ENCODE measurements at regions not wholly inside any gene's neighbourhood (a gene's known extent, or its start where the extent isn't known, plus 50 kb on each side); places are given as distances from the start of the nearest gene placed in this dataset.
"Not testable (repeated sequence)": the region's sequence is repeated elsewhere in the genome, so short reads cannot be mapped to it uniquely, and the experiment has no call there.

DNA sequence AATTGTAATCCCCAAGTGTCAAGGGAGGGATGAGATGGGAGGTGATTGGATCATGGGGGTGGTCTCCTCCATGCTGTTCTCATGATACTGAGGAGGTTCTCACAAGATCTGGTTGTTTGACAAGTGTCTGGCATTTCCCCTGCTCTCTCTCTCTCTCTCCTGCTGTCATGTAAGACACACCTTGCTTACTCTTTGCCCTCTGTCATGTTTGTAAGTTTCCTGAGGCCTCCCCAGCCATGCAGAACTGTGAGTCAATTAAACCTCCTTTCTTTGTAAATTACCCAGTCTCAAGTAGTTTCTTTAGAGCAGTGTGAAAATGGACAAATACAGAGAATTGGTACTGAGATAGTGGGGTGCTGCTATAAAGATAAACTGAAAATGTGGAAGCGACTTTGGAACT lies 207.9 kb downstream of the HINT1 start:
- no peak for DNase-seq (ENCODE audit: low read depth in 2 of 3, low spot score in 1 of 3)

DNA sequence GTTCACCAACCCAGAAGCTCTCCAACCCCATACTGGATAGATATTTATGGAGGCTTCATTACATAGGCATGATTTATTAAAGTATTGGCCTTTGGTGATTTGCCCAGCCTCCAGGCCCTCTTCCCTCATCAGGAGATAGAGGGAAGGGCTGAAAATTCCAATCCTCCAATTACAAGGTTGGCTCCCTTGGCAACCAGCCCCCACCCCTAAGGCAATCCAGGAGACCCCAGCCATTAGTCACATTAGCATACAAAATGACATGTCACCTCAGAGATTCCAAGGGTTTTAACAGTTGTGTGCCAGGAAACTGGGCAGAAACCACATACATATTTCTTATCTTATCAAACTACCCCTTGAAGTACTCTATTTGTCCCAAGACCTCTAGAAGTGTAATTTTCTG lies 210.0 kb downstream of the HINT1 start:
- no peak for DNase-seq (ENCODE audit: low read depth in 2 of 3, low spot score in 1 of 3)

DNA sequence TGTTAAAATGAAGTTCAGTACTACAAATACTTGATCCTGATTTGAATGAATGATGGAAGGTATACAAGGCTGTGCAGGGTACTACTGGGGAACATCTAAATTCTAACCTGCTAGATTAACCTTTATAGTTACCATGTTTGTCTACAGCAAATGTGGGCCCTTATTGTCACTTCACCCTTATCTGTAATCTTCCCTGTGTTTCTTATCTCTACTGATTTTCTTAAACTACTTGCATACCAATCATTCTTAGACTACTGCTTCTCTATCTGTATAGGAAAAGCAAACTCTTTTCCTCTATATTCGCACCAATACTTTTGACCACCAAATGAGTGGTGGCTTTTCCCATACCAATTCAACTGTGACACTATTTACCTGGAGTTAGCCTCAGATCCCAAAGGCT lies 210.7 kb downstream of the HINT1 start:
- no peak for DNase-seq (ENCODE audit: low read depth in 2 of 3, low spot score in 1 of 3)

DNA sequence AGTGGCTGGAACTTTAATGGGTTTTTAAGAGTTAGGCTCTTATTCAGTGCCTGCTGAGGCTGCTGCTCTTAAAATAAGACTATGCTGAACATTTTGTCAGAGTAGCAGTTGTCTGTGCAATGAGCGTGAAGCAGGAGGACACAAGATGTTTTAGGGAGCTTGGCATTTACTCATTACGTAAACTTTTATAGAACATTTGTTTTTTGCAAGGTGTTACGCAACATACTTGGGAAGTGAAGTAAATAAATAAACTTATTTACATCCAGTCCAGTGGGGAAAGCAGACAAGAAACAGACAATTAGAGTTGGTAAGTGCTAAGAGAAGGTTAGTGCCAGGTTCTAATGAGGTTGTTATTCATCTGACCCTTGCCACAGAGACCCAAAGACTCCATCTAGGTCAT lies 226.0 kb downstream of the HINT1 start:
- no peak for DNase-seq (ENCODE audit: low read depth in 2 of 3, low spot score in 1 of 3)

DNA sequence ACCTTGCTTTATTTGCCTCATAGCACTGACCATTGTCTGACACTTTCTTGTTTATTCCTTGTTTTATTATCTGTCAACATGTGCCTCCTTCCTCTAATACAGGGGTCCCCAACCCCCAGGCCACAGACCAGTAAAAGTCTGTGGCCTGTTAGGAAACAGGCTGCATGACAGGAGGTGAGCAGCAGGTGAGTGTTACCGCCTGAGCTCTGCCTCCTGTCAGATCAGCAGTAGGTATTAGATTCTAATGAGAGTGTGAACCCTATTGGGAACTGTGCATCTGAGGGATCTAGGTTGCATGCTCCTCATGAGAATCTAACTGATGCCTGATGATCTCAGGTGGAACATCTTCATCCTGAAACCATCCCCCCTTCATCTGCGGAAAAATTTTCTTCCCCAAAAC lies 228.0 kb downstream of the HINT1 start:
- DNase-seq (ENCODE audit: low read depth in 2 of 3, low spot score in 1 of 3), result no peak

DNA sequence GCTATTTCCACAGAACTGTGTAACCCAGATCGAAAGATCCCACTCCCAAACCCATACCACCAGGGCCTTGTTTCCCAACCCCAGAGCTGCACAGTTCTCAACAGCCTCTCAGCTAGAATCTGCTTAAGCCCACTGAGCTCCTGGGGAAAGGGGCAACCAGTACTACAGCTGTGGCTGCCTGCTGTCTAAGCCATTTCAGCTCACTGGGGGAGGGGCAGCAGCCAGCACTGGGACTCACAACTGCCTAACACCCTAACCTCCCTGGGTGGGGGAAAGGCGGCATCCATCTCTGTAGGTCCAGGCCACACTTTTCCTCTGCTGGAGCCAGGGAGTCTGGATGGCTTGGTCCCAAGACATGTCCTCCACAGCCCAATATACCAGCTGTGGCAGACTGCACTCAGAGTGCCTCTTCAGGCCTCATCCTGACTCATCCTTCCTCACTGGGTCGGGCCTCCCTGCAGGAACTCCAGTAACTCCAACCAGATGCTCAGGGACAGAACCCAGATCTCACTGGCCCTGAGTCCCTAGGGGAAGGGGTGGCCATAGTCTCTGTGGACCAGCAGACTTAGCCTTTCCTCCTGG lies 241.4 kb downstream of the HINT1 start:
- DNase-seq (ENCODE audit: low read depth in 2 of 3, low spot score in 1 of 3), result no peak

DNA sequence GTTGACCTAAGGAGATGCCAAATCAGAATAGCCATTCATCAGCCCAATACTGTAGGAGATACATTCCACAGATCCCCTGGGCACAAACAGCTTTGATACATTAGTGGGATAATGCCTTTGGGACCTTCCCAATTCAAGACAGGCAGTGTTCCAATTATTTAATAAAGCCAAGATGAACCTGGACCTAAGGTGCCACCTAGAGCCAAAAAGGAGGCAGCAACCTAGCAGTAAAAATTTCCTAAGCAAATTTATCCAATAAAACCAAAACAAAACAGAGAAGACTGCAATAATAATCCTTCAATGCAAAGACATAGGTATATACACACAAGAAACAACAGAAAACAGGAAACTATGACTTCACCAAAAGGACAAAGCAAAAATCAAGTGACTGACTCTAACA lies 253.0 kb downstream of the HINT1 start:
- DNase-seq (ENCODE audit: low read depth in 2 of 3, low spot score in 1 of 3), result no peak

DNA sequence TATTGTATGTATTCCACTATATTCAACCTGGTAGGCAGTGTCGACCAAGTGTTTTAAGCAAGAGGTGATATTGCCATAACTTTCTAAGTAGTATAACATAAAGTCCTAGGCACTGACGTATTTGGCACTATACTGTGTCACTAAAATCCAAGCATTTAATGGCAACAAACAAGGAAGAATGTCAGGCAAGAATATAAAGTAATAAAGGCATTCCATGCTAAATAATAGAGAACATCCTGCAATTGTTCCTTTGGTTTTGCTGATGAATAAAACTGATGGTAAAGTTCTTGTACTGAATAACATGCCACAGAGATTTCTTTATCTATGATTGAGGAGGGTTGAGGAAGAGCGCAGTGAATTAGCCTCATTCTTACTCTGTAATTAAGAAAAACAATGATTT lies 256.9 kb downstream of the HINT1 start:
- DNase-seq (ENCODE audit: low read depth in 2 of 3, low spot score in 1 of 3), result no peak

DNA sequence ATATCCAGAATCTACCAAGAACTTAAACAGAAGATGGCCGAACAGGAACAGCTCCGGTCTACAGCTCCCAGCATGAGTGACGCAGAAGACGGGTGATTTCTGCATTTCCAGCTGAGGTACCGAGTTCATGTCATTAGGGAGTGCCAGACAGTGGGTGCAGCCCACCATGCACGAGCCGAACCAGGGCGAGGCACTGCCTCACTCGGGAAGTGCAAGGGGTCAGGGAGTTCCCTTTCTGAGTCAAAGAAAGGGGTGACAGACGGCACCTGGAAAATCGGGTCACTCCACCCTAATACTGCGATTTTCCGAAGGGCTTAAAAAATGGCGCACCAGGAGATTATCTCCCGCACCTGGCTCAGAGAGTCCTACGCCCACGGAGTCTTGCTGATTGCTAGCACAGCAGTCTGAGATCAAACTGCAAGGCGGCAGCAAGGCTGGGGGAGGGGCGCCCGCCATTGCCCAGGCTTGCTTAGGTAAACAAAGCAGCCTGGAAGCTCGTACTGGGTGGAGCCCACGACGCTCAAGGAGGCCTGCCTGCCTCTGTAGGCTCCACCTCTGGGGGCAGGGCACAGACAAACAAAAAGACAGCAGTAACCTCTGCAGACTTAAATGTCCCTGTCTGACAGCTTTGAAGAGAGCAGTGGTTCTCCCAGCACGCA lies 267.4 kb downstream of the HINT1 start:
- not testable (repeated sequence) for DNase-seq (ENCODE audit: low read depth in 2 of 3, low spot score in 1 of 3)

DNA sequence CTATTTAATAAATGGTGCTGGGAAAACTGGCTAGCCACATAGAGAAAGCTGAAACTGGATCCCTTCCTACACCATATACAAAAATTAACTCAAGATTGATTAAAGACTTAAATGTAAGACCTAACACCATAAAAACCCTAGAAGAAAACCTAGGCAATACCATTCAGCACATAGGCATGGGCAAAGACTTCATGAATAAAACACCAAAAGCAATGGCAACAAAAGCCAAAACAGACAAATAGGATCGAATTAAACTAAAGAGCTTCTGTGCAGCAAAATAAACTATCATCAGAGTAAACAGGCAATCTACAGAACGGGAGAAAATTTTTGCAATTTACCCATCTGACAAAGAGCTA lies 267.9 kb downstream of the HINT1 start:
- DNase-seq (ENCODE audit: low read depth in 2 of 3, low spot score in 1 of 3), result not testable (repeated sequence)

DNA sequence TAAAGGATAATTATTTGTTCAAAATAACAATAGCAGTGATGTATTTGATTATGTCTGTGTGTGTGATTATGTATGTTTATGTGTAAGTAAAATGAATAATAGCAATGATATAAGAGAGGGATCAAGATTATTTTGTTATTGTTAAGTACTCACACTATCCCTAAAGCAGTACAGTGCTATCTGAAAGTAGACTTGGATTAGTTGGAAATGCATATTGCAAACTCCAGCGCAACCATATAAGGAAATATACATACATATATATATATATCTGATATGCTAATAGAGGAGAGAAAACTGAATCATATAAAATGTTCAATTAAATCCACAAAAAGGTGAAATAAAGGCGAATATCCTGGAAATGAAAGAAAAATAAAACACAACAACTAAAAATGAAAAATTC lies 268.4 kb downstream of the HINT1 start:
- DNase-seq (ENCODE audit: low read depth in 2 of 3, low spot score in 1 of 3), result no peak

DNA sequence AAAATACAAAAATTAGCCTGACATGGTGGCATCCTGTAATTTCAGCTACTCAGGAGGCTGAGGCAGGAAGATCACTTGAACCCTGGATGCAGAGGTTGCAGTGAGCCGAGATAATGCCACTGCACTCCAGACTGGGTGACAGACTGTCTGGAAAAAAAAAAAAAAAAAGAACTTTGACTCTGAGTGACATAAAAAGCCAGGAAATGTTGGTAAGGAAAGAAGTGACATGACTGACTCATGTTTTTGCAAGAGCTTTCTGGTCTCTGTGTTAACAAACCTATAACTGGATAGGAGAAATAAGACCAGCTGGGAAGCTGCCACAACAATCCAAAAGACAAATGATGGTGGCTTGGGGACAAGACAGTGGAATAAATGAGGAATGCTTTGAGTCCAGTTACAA lies 272.1 kb downstream of the HINT1 start:
- DNase-seq (ENCODE audit: low read depth in 2 of 3, low spot score in 1 of 3), result no peak

DNA sequence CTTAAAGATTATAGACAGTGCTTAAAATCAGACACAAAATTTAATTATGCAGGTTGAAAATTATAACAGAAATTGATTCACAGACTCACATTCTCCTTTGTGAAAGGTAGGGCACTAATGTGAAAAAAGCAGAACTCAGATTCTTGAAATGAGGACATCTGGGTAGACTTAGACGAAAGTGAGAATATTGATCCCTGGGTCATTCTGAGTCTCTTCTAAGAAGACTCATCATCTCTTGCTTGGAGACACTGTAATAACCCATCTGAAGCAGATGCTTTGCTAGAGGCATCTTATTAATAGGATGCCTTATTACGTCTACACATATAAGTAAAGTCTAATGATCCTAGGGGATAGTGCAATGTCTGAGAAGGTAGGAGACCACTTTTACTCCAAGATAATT lies 274.4 kb downstream of the HINT1 start:
- DNase-seq (ENCODE audit: low read depth in 2 of 3, low spot score in 1 of 3), result no peak

DNA sequence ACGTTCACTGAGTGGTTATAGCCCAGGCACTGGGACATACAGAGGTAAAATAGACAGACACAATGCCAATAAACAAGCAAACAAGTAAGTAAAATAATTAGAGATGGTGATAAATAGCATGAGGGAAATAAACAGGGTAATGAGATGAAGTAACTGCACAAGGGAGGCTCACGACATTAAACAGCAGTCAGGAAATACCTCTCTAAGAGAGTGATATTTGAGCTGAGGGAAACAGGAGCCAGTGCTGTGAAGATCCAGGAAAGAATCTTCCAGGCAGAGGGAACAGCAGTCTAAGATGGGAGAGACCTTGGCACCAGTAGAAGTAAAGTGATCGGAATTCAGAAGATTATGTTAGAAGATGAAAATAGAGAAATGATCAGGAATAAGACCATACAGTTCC lies 279.4 kb downstream of the HINT1 start:
- DNase-seq (ENCODE audit: low read depth in 2 of 3, low spot score in 1 of 3), result no peak

DNA sequence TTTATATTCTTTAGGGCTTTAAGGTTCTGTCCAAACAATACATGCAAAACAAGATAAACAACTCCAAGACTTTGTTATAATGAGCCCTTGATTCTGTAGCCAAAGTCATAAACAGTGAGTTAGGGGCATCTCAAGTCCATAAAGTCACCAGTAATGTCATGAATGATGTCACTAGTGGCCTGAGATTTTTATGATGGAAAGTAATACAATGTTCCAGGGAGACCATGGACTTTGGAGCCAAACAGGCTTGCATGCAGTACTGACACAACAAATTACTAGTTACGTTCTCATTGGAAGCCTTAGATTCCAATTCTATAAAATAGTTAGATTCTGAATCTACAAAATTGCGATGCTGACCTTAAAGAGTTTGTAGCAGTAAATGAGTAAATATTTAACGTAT lies 280.0 kb downstream of the HINT1 start:
- DNase-seq (ENCODE audit: low read depth in 2 of 3, low spot score in 1 of 3), result no peak

DNA sequence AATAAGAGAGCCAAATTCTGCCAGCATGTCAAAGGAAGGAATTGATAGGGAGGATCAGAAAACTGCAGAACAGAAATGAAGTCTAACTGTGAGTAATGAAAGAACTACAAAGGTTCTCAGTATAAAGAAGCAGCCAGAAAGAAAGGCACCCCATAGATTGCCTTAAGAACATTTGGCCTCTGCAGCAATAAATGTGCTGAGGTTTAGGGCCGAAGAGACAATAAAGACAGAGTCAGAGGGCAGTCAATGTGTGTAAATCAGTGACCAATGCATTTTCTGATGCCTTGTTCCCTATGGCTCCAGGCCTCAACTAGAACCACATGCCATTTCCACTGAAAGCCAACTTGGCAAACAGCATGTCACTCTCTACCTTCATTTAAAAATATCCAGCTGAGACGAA lies 281.0 kb downstream of the HINT1 start:
- no peak for DNase-seq (ENCODE audit: low read depth in 2 of 3, low spot score in 1 of 3)

DNA sequence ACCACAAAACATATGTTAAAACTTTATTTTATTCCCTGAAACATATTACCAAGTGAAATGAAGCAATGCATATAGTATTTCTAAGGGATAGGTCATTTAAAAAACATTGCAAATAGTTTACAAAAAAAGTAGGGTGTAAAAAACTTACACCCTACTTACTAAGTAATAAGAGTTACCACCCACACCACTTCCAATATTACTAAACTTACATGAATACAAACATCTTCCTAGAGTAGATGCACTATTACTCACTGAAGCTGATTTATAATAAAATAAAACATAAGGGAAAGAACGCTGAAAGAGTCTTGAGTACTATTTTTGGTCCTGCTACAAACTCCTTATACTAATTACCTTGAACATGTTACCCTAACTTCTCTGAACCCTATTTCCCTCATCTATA lies 289.4 kb downstream of the HINT1 start:
- no peak for DNase-seq (ENCODE audit: low read depth in 2 of 3, low spot score in 1 of 3)

DNA sequence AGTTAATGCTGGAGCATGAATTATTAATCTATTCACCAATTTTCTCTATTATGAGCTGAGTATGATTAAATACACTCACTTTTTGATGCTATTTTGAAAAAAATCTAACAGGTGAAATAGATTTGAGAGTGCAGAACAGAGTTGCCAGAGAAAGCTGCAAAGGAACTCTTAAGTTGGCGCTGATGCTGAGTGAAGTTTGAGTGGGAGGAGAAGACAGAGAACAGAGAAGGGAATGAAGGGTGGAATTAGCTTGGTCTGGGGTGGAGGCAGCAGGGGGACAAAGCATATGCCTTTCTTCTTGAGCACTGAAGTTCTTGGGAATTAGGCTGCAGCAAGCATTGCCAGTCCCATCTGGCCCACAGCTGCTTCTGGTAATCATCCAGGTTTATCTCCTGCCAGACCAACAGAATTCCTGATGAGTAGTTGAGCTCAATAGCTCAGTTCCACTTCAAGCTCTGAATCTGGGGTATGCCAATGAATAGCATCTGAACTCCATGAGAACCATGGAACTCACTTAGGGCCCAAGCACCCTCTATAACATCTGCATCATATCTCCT lies 290.1 kb downstream of the HINT1 start:
- no peak for DNase-seq (ENCODE audit: low read depth in 2 of 3, low spot score in 1 of 3)

DNA sequence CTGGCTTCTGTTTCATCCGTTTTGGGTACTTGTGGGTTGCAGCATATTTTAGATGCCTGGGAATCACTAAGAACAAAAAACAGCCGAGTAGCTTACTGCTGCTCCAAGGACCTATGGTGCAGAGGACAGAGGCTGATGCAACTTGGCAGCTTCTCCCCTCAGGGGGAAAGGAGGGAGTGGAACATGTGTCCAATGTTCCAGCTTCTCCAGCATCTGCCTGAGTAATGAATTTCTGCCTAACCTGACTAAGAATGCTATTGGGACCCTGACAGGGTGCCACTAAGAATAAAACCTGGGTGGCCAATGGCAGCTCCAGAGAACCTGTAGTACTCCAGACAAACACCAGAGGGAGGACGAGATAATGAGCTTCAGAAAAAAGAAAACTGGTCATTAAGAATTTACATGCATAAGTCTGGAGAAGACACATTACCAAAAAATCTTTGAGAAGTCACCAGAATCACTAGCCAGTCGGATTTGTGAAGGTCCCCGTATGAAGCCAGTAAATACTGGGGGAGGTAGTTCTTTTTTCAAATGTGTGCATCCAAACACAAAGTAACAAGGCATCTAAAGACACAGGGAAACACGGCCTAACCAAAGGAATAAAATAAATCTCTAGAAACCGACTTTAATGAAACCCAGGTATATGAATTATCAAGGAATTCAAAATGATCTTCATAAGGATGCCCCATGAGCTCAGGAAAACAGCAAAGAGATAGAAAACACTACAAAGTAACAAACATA lies 293.5 kb downstream of the HINT1 start:
- peak in 2 of 3 donors; percentile 12 to 55 for DNase-seq (ENCODE audit: low read depth in 2 of 3, low spot score in 1 of 3)

DNA sequence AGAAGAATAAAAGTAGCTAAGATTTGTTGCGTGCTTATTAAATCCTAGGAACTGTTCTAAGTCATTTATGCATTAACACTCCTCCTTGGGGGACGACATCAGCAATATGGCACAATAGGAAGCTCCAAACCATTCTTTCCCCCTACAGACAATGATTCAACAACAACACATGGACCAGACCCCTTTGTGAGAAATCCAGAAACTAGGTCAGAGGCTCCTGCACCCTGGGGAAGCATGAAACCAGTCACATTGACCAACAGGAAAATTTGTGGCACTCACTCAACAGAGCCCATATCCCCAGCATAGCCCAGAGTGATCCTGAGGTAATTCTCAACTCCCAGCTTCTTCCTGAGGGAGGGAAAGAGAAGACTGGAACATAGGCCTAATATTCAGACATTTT lies 294.4 kb downstream of the HINT1 start:
- no peak for DNase-seq (ENCODE audit: low read depth in 2 of 3, low spot score in 1 of 3)

DNA sequence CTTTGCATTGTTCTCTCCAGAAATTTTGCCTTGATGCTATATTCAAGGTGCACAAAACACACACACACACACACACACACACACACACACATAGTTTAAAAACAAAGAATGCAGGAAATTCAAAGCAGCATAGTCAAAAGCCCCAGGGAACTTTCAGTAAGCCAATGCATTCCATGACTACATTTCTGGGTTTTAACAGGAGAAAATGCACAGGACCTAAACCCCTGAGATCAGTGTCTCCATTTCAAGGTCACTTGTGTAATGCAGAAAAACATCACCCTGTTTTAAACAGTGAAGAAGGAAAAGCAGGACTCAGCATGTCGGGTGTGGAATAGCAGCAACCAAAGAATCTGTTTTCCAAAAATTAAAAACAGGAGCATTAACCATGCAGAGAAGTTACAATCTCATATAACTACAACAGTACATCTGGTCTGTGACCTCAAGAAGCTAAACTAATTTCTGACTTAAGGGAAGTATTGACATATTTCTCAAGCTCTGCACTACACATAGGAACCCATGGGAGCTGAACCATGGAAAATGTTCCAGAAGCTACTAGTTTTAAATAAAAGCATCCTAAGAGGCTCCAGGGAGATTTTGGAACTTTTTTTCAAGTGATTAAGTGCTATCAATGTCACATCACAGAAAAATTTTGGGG lies 296.7 kb downstream of the HINT1 start:
- DNase-seq (ENCODE audit: low read depth in 2 of 3, low spot score in 1 of 3), result no peak

Measured in stimulated activated CD4-positive, alpha-beta T cell treated with anti-CD3 and anti-CD28 coated beads, Interleukin-12 subunit alpha, Interleukin-12 subunit beta, amount 100 ng/mL, for 48 hours (primary cell).